ENCODE measurements at regions not wholly inside any gene's neighbourhood (a gene's known extent, or its start where the extent isn't known, plus 50 kb on each side); places are given as distances from the start of the nearest gene placed in this dataset.

- peak; percentile 42 for DNase-seq
Observed at GRCh38 chr6:166106076-166106686, 61.5 kb downstream of the TBXT start.

- DNase-seq = no peak
Observed at GRCh38 chr6:166105341-166106075, 62.1 kb downstream of the TBXT start.

GRCh38 chr6:166104872-166105271 is 62.8 kb downstream of the TBXT start:
- no peak for DNase-seq

- no peak for DNase-seq
Observed at GRCh38 chr6:166104107-166104506, 63.5 kb downstream of the TBXT start.

- no peak for DNase-seq
Observed at GRCh38 chr6:166101819-166102419, 65.7 kb downstream of the TBXT start.

GRCh38 chr6:166097914-166098522 is 69.6 kb downstream of the TBXT start:
- DNase-seq = peak; percentile 2

GRCh38 chr6:166087852-166088251 is 79.8 kb downstream of the TBXT start:
- no peak for DNase-seq

- no peak for DNase-seq
Observed at GRCh38 chr6:166087246-166087645, 80.4 kb downstream of the TBXT start.

- no peak for DNase-seq
Observed at GRCh38 chr6:166085500-166085899, 82.2 kb downstream of the TBXT start.

GRCh38 chr6:166084951-166085350 is 82.7 kb downstream of the TBXT start:
- no peak for DNase-seq

- no peak for DNase-seq
Observed at GRCh38 chr6:166079841-166080240, 87.8 kb downstream of the TBXT start.

- no peak for DNase-seq
Observed at GRCh38 chr6:166078294-166078693, 89.4 kb downstream of the TBXT start.

GRCh38 chr6:166076625-166077024 is 91.0 kb downstream of the TBXT start:
- no peak for DNase-seq

GRCh38 chr6:166075925-166076324 is 91.7 kb downstream of the TBXT start:
- no peak for DNase-seq

GRCh38 chr6:166075186-166075585 is 92.5 kb downstream of the TBXT start:
- no peak for DNase-seq

GRCh38 chr6:166073082-166073481 is 94.6 kb downstream of the TBXT start:
- no peak for DNase-seq

- DNase-seq = no peak
Observed at GRCh38 chr6:166068768-166069167, 98.9 kb downstream of the TBXT start.

- DNase-seq = no peak
Observed at GRCh38 chr6:166058064-166058739, 109.4 kb downstream of the TBXT start.

GRCh38 chr6:166057431-166057830 is 110.2 kb downstream of the TBXT start:
- DNase-seq = no peak

GRCh38 chr6:166056637-166057036 is 111.0 kb downstream of the TBXT start:
- DNase-seq = no peak

GRCh38 chr6:166055801-166056200 is 111.8 kb downstream of the TBXT start:
- no peak for DNase-seq

- no peak for DNase-seq
Observed at GRCh38 chr6:166052837-166053236, 114.8 kb downstream of the TBXT start.

GRCh38 chr6:166050559-166050958 is 117.1 kb downstream of the TBXT start:
- DNase-seq = no peak

Measured in KG1 (cell line).